Caco-2 (cell line): ENCODE measurements at regions not wholly inside any gene's neighbourhood (a gene's known extent, or its start where the extent isn't known, plus 50 kb on each side); places are given as distances from the start of the nearest gene placed in this dataset.

ENCODE experiments used
- BruUV-seq: library from RNA; stranded (reverse); fragments of 400-500 nt; replicated peaks from 2 replicates; lab custom pipeline; 2021; lab: Mats Ljungman, UMichigan
- CTCF ChIA-PET: fragments of 300-600 bp; sonication (Branson Sonifier 250); formaldehyde crosslinking; loops from one replicate; lab custom pipeline; 2022; ENCODE audit warnings: antibody characterized with exemption; lab: Charles Lee
- POLR2A ChIA-PET: fragments of 300-600 bp; sonication (Branson Sonifier 250); formaldehyde crosslinking; loops from one replicate; lab custom pipeline; 2022; ENCODE audit warnings: antibody characterized with exemption; lab: Charles Lee
- DNase-seq, 2 experiments: peaks; one replicate each; pipeline versions ENCODE4 v3.0.0 to v3.0.0-alpha.2; 2020 to 2022
- H3K27me3 ChIP-seq: replicated peaks from 2 replicates; pipeline ENCODE4 v1.6.0; 2011; ENCODE audit warnings: low read length; ENCODE audit not compliant: control insufficient read depth, insufficient read depth
- H3K36me3 ChIP-seq: 2 replicates; pipeline ENCODE4 v1.5.1; 2011; ENCODE audit warnings: low read length; ENCODE audit not compliant: control insufficient read depth, insufficient read depth
- H3K4me1 ChIP-seq: fragments of 250-450 bp; sonication (Bioruptor Pico); 2 replicates; pipeline ENCODE4 v1.5.1; 2020; ENCODE audit warnings: mild to moderate bottlenecking
- H3K4me3 ChIP-seq: 2 replicates; pipeline ENCODE4 v1.5.1; 2011; ENCODE audit warnings: low read depth, mild to moderate bottlenecking, control low read depth, low read length
- H3K9me3 ChIP-seq: fragments of 250-450 bp; sonication (Bioruptor Pico); 2 replicates; pipeline ENCODE4 v1.5.1; 2020; ENCODE audit warnings: mild to moderate bottlenecking, moderate library complexity
- H3K27ac Mint-ChIP-seq: one replicate; pipeline ENCODE4 v1.8.0; 2022; ENCODE audit warnings: mixed read lengths; ENCODE audit not compliant: unreplicated experiment
- H3K27me3 Mint-ChIP-seq: one replicate; pipeline ENCODE4 v1.8.0; 2022; ENCODE audit warnings: mixed read lengths; ENCODE audit not compliant: insufficient read depth, unreplicated experiment
- H3K36me3 Mint-ChIP-seq: one replicate; pipeline ENCODE4 v1.8.0; 2022; ENCODE audit warnings: mild to moderate bottlenecking, mixed read lengths; ENCODE audit not compliant: insufficient read depth, unreplicated experiment
- H3K4me1 Mint-ChIP-seq: one replicate; pipeline ENCODE4 v1.8.0; 2022; ENCODE audit warnings: low read depth, mixed read lengths; ENCODE audit not compliant: unreplicated experiment
- H3K4me3 Mint-ChIP-seq: one replicate; pipeline ENCODE4 v1.8.0; 2022; ENCODE audit warnings: mild to moderate bottlenecking, moderate library complexity, mixed read lengths; ENCODE audit not compliant: unreplicated experiment
- H3K9me3 Mint-ChIP-seq: one replicate; pipeline ENCODE4 v1.8.0; 2022; ENCODE audit warnings: mixed read lengths; ENCODE audit not compliant: unreplicated experiment
- intact Hi-C: fragments of 100-400 bp; cut with micrococcal nuclease; formaldehyde crosslinking; loops from one replicate; pipeline ENCODE4 v1.10.0; 2022; ENCODE audit not compliant: unreplicated experiment
- TF ChIP-seq, protein P1 (sequence below), 2 experiments: fragments of 200-600 bp in 1 of 2; IDR thresholded peaks; 1 replicate in 1 of 2; 2 replicates in 1 of 2; pipeline versions ENCODE4 v1.5.1 to v1.8.0; 2011 to 2022; ENCODE audit warnings: antibody characterized with exemption in 1 of 2, control low read depth in 1 of 2, inconsistent platforms in 1 of 2, low read depth in 1 of 2, low read length in 1 of 2, mild to moderate bottlenecking in 1 of 2, moderate library complexity in 1 of 2; ENCODE audit not compliant: insufficient read depth in 1 of 2, severe bottlenecking in 1 of 2, unreplicated experiment in 1 of 2

DNA sequence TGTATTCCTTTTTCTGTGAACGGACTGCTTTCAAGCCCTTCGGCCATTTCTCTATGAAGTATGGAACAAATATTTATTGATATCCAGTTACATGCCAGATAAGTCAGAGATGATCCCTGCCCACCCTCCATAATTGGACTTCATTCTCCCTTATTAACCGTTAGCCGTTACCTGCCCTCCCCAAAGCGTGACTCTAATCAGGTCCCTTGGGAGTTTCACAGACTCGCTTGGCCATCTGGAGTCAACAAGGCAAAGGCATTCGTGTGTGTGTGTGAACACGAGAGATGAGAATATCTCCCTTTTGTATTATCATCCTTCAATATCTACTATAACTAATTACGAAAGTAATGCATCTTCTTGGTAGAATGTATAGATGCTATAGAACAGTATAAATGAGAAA is 314.5 kb downstream of the TLE3 start:
- POLR2A ChIA-PET: no interaction called here
- peaks cover 5% of the 10 kb centered on the region for H3K27me3 Mint-ChIP-seq
- TF ChIP-seq, protein P1, sequence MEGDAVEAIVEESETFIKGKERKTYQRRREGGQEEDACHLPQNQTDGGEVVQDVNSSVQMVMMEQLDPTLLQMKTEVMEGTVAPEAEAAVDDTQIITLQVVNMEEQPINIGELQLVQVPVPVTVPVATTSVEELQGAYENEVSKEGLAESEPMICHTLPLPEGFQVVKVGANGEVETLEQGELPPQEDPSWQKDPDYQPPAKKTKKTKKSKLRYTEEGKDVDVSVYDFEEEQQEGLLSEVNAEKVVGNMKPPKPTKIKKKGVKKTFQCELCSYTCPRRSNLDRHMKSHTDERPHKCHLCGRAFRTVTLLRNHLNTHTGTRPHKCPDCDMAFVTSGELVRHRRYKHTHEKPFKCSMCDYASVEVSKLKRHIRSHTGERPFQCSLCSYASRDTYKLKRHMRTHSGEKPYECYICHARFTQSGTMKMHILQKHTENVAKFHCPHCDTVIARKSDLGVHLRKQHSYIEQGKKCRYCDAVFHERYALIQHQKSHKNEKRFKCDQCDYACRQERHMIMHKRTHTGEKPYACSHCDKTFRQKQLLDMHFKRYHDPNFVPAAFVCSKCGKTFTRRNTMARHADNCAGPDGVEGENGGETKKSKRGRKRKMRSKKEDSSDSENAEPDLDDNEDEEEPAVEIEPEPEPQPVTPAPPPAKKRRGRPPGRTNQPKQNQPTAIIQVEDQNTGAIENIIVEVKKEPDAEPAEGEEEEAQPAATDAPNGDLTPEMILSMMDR (IDR thresholded peaks at IDR 0.05; ENCODE audit: insufficient read depth in 1 of 2, low read depth in 1 of 2, low read length in 1 of 2, severe bottlenecking in 1 of 2, unreplicated experiment in 1 of 2): no peak

DNA sequence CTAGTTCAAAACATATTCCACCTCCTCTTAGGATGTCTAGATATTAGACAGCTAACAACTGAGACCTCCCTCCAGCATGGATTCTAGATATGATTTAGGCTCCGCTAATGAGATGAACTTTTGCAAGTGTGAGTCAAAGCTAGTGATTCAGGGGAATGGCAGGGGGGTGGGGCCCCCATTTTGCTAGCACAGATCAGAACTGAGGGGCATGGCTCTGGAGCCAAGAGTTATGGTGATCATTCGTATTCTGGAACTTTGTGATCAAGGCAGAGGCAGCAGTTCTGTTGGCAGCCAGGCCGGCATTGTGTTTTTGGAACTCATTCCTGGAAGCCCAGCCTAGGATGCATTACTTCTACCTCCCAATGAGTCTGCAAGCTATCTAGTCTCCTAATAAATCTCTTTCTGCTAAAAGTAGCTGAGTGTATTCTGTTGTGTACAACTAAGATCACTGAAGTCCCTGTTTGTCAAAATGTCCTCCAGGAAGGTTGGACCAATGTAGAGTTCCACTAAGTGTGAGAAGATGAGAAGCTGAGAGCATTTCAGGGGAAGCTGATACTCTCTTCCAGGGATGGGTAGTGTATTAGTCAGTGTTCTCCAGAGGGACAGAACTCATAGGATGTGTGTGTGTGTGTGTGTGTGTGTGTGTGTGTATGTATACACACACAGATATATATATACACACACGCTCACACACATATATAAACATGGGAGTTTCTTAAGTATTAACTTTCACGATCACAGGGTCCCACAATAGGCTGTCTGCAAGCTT is 312.7 kb downstream of the TLE3 start:
- Mint-ChIP-seq H3K4me1 (peaks cover 6% of the 10 kb centered on the region), H3K4me3 (no peak overlapping the region), H3K27ac (no peak overlapping the region), H3K36me3 (no peaks in the 10 kb centered on the region), H3K27me3 (peaks cover 5% of the 10 kb centered on the region), H3K9me3 (no peaks in the 10 kb centered on the region)
- Histone ChIP-seq H3K9me3 (no peaks in the 10 kb centered on the region), H3K4me3 (no peak overlapping the region), H3K27me3 (no peaks in the 10 kb centered on the region), H3K4me1 (no peaks in the 10 kb centered on the region), H3K36me3 (no peaks in the 10 kb centered on the region)
- TF ChIP-seq, protein P1 (IDR thresholded peaks at IDR 0.05; ENCODE audit: insufficient read depth in 1 of 2, low read depth in 1 of 2, low read length in 1 of 2, severe bottlenecking in 1 of 2, unreplicated experiment in 1 of 2): no peak
- BruUV-seq: no TSS peak
- CTCF ChIA-PET: no interaction called here
- no peak for DNase-seq
- intact Hi-C loops: no loop called here
- POLR2A ChIA-PET: no interaction called here

More for the DNA sequence above, 314.5 kb downstream of the TLE3 start:
- Mint-ChIP-seq H3K9me3 (no peaks in the 10 kb centered on the region), H3K4me3 (no peak overlapping the region), H3K27ac (no peak overlapping the region), H3K4me1 (peaks cover 6% of the 10 kb centered on the region), H3K36me3 (no peaks in the 10 kb centered on the region)
- H3K27me3 ChIP-seq: no peaks in the 10 kb centered on the region
- BruUV-seq: no TSS peak
- no peak overlapping the region for H3K4me3 ChIP-seq
- no peaks in the 10 kb centered on the region for H3K4me1 ChIP-seq
- CTCF ChIA-PET: no interaction called here
- H3K36me3 ChIP-seq: no peaks in the 10 kb centered on the region
- no peaks in the 10 kb centered on the region for H3K9me3 ChIP-seq
- intact Hi-C loops: no loop called here
- no peak for DNase-seq

DNA sequence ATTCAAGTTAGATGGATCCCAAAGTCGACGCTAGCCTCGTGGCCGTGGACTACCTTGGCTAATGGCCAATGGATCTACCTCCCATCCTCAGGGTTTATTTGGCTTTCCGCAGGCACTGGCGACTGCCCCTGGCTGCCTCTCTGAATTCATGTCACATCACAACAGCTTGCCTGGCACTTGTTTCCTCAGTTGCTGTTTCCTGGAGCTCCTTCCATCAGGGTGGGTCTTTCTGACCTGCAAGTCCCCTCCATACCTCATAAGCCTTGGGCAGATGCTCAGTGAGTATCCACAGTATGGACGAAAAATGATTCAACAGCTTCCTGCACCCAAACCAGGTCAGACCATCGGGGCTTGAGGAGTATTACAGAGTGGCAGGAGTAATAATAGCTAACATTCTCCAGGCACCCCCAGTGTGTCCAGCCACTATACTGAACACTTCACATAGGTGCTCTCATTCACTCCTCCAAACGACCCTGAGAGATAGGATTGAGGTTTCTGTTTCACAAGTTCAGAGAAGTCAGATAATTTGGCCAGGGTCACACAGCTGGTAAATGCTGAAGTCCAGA is 311.5 kb downstream of the TLE3 start:
- no peak overlapping the region for H3K4me3 Mint-ChIP-seq
- H3K4me1 Mint-ChIP-seq: peaks cover 6% of the 10 kb centered on the region
- no peaks in the 10 kb centered on the region for H3K9me3 ChIP-seq
- H3K4me1 ChIP-seq: no peaks in the 10 kb centered on the region
- ChIA-PET CTCF (no interaction called here), POLR2A (no interaction called here)
- H3K27me3 ChIP-seq: no peaks in the 10 kb centered on the region
- no TSS peak for BruUV-seq
- intact Hi-C loops: no loop called here
- H3K36me3 ChIP-seq: no peaks in the 10 kb centered on the region
- H3K9me3 Mint-ChIP-seq: no peaks in the 10 kb centered on the region
- H3K4me3 ChIP-seq: no peak overlapping the region
- no peak for DNase-seq
- H3K36me3 Mint-ChIP-seq: no peaks in the 10 kb centered on the region
- H3K27ac Mint-ChIP-seq: no peak overlapping the region
- H3K27me3 Mint-ChIP-seq: peaks cover 5% of the 10 kb centered on the region
- TF ChIP-seq, protein P1 (IDR thresholded peaks at IDR 0.05; ENCODE audit: insufficient read depth in 1 of 2, low read depth in 1 of 2, low read length in 1 of 2, severe bottlenecking in 1 of 2, unreplicated experiment in 1 of 2): no peak
